ENCODE measurements at regions not wholly inside any gene's neighbourhood (a gene's known extent, or its start where the extent isn't known, plus 50 kb on each side); places are given as distances from the start of the nearest gene placed in this dataset.

DNA sequence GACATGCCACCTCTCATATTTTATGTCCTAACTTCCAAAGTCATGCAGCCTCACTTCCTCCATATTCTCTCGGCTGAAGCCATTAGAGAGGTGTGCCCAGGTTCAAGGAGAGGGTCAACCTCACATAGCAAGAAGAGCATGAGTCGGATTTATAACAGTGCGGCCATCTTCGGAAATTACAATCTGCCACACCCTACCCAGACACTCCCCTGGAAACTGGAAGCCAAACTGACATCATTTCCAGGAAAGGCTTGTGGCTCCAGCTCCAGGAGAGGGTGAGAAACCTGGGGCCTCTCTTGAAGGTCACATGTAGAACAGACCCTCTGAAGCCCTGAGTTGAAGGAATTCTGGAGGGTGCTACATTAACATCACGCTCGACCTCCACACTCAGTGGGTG is 73.5 kb downstream of the RRAGC start:
- Histone ChIP-seq H3K79me1 (ENCODE audit: insufficient read depth, low read depth, low read length, poor library complexity, severe bottlenecking) (no peaks in the 10 kb centered on the region), H3K4ac (ENCODE audit: low read depth, low read length) (no peak overlapping the region), H2AFZ (ENCODE audit: low read length) (no peak overlapping the region), H3K79me2 (ENCODE audit: insufficient read depth, low read length) (no peaks in the 10 kb centered on the region), H3T11ph (ENCODE audit: low read length) (no peak overlapping the region), H3K27ac (ENCODE audit: insufficient read length, low read depth, low read length) (no peak overlapping the region), H3K27me3 (ENCODE audit: insufficient read depth, low read length) (no peaks in the 10 kb centered on the region), H3K23me2 (ENCODE audit: insufficient read length, low read depth, low read length, poor library complexity, severe bottlenecking) (no peaks in the 10 kb centered on the region), H3K4me2 (ENCODE audit: insufficient read depth, insufficient read length, low read length) (no peak overlapping the region), H4K5ac (ENCODE audit: insufficient read length, low read depth, low read length) (no peak overlapping the region), H4K20me1 (ENCODE audit: control insufficient read depth, insufficient read depth, insufficient read length) (no peaks in the 10 kb centered on the region), H2BK20ac (ENCODE audit: low read depth, low read length, poor library complexity, severe bottlenecking) (no peak overlapping the region), H2BK5ac (ENCODE audit: insufficient read length, low read length) (no peak overlapping the region), H2BK12ac (ENCODE audit: insufficient read length, low read depth, low read length) (no peak overlapping the region), H4K8ac (replicated peaks; ENCODE audit: insufficient read length, low read depth, low read length) (no peak overlapping the region), H3K14ac (ENCODE audit: insufficient read depth, low read length) (no peak overlapping the region), H3K9me3 (ENCODE audit: control insufficient read depth, low read depth, low read length) (no peaks in the 10 kb centered on the region), H2AK5ac (ENCODE audit: insufficient read length, low read length) (no peak overlapping the region), H3K4me1 (ENCODE audit: insufficient read depth, low read length) (peaks cover 4% of the 10 kb centered on the region; the same call in 1 of the 2 replicates), H3K23ac (ENCODE audit: insufficient read length, low read depth, low read length) (no peak overlapping the region), H3K56ac (ENCODE audit: insufficient read length, low read depth, low read length) (no peak overlapping the region), H2BK120ac (ENCODE audit: low read depth, low read length, poor library complexity, severe bottlenecking) (no peak overlapping the region), H3K9ac (ENCODE audit: extremely low read depth, insufficient read length, low read length) (no peak overlapping the region), H4K91ac (ENCODE audit: insufficient read length, low read depth, low read length) (no peak overlapping the region), H2BK15ac (ENCODE audit: low read depth, low read length) (no peak overlapping the region), H3K18ac (ENCODE audit: insufficient read length, low read depth, low read length) (no peak overlapping the region)
- DNase-seq, result no peak
- TF ChIP-seq, protein P1, sequence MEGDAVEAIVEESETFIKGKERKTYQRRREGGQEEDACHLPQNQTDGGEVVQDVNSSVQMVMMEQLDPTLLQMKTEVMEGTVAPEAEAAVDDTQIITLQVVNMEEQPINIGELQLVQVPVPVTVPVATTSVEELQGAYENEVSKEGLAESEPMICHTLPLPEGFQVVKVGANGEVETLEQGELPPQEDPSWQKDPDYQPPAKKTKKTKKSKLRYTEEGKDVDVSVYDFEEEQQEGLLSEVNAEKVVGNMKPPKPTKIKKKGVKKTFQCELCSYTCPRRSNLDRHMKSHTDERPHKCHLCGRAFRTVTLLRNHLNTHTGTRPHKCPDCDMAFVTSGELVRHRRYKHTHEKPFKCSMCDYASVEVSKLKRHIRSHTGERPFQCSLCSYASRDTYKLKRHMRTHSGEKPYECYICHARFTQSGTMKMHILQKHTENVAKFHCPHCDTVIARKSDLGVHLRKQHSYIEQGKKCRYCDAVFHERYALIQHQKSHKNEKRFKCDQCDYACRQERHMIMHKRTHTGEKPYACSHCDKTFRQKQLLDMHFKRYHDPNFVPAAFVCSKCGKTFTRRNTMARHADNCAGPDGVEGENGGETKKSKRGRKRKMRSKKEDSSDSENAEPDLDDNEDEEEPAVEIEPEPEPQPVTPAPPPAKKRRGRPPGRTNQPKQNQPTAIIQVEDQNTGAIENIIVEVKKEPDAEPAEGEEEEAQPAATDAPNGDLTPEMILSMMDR (conservative IDR thresholded peaks at IDR 0.05), result no peak
- H3K27me3 Mint-ChIP-seq (ENCODE audit: low read depth), result peaks cover 22% of the 10 kb centered on the region
- no peak overlapping the region for H3K27ac Mint-ChIP-seq
- peaks cover 33 to 56% of the 10 kb centered on the region in 2 experiments for H3K4me1 Mint-ChIP-seq
- H3K4me3 Mint-ChIP-seq, result no peak overlapping the region
- H3K9me3 Mint-ChIP-seq, result no peaks in the 10 kb centered on the region
- H3K36me3 Mint-ChIP-seq (ENCODE audit: insufficient read depth in 1 of 3, low read depth in 3 of 3), result no peaks in the 10 kb centered on the region; a peak in 1 of 7 replicates
- WGBS (ENCODE audit: extremely low coverage, insufficient read length, low lambda C conversion rate), result no CpG with 5 or more reads among the region's 6 CpGs

Data from H9 (cell line).